HepG2 (cell line): ENCODE measurements at regions not wholly inside any gene's neighbourhood (a gene's known extent, or its start where the extent isn't known, plus 50 kb on each side); places are given as distances from the start of the nearest gene placed in this dataset.

Experiments used
- ATAC-seq: fragments of 200-7000 bp; cut with Tn5 transposase; 3 replicates; pipeline ENCODE4 v1.9.1; 2020; ENCODE audit warnings: mild to moderate bottlenecking, moderate library complexity
- BruUV-seq: library from RNA; stranded (reverse); fragments of 400-500 nt; replicated peaks from 2 replicates; lab custom pipeline; 2021; lab: Mats Ljungman, UMichigan
- CTCF ChIA-PET: fragments of 300-600 bp; formaldehyde crosslinking; extraction: SDS; loops from one replicate; lab custom pipeline; 2021; ENCODE audit warnings: low total read pairs, inconsistent platforms, low intra/inter-chr PET ratio; lab: Yijun Ruan, JAX
- POLR2A ChIA-PET: fragments of 350-600 bp; sonication (Branson Sonifier 250); formaldehyde crosslinking; loops from one replicate; lab custom pipeline; 2020; ENCODE audit warnings: antibody characterized with exemption, inconsistent platforms; lab: Yijun Ruan, JAX
- DNase-seq: peaks from one replicate; pipeline ENCODE4 v3.0.0-alpha.2; 2015; ENCODE audit warnings: low spot score
- FAIRE-seq: peaks from 3 replicates; lab custom pipeline; 2011; peaks lifted over from hg19 to GRCh38; lab: Jason Lieb, UNC
- H2AFZ ChIP-seq: one replicate; pipeline ENCODE4 v1.6.1; 2011; ENCODE audit warnings: low read length, inconsistent platforms
- H3K27ac ChIP-seq: fragments of 300-600 bp; 3 replicates; pipeline ENCODE4 v1.8.0; 2011; ENCODE audit warnings: mixed run types, mild to moderate bottlenecking, mixed read lengths, low read length, inconsistent platforms; ENCODE audit not compliant: insufficient read depth; ENCODE audit errors: extremely low read length
- H3K27me3 ChIP-seq, 2 experiments: fragments of 200-600 bp in 1 of 2; 2 replicates in 1 of 2; 3 replicates in 1 of 2; pipeline versions ENCODE4 v1.6.0 to v1.8.0; 2011; ENCODE audit warnings: low read length in 2 of 2, mild to moderate bottlenecking in 2 of 2, moderate library complexity in 2 of 2, inconsistent platforms in 1 of 2; ENCODE audit not compliant: insufficient read depth in 2 of 2, control insufficient read depth in 1 of 2
- H3K36me3 ChIP-seq, 2 experiments: fragments of 200-600 bp in 1 of 2; replicated peaks in 1 of 2; 2 replicates in 1 of 2; 3 replicates in 1 of 2; pipeline versions ENCODE4 v1.5.1 to v1.8.0; 2011; ENCODE audit warnings: low read length in 2 of 2, inconsistent platforms in 1 of 2; ENCODE audit not compliant: insufficient read depth in 2 of 2, control insufficient read depth in 1 of 2
- H3K4me1 ChIP-seq: 2 replicates; pipeline ENCODE4 v1.5.1; 2012; ENCODE audit warnings: low read length, inconsistent platforms; ENCODE audit not compliant: insufficient read depth
- H3K4me2 ChIP-seq: 2 replicates; pipeline ENCODE4 v1.6.0; 2011; ENCODE audit warnings: low read depth, low read length, inconsistent platforms
- H3K4me3 ChIP-seq, 3 experiments: fragments of 200-600 bp in 1 of 3; sonication (generic), shearing (Covaris generic) in 1 of 3; replicated peaks in 1 of 3; 2 replicates each; pipeline ENCODE4 v1.5.1; 2011 to 2016; ENCODE audit warnings: low read length in 3 of 3, inconsistent platforms in 2 of 3, low read depth in 2 of 3, mild to moderate bottlenecking in 2 of 3, control low read depth in 1 of 3, mixed read lengths in 1 of 3; ENCODE audit not compliant: insufficient read depth in 1 of 3
- H3K79me2 ChIP-seq: one replicate; pipeline ENCODE4 v1.6.1; 2011; ENCODE audit warnings: low read length, inconsistent platforms; ENCODE audit not compliant: insufficient read depth
- H3K9ac ChIP-seq: 2 replicates; pipeline ENCODE4 v1.6.0; 2011; ENCODE audit warnings: mild to moderate bottlenecking, low read depth, low read length, inconsistent platforms; ENCODE audit not compliant: insufficient read depth
- H3K9me3 ChIP-seq: 2 replicates; pipeline ENCODE4 v1.5.1; 2012; ENCODE audit warnings: mild to moderate bottlenecking, low read length
- H4K20me1 ChIP-seq: 2 replicates; pipeline ENCODE4 v1.6.0; 2011; ENCODE audit warnings: inconsistent platforms, mild to moderate bottlenecking, low read length, moderate library complexity; ENCODE audit not compliant: insufficient read depth
- GABPA ChIP-seq, 2 experiments: IDR thresholded peaks; 2 replicates each; pipeline ENCODE4 v1.6.1; 2011 to 2016; ENCODE audit warnings: low read depth in 2 of 2, low read length in 1 of 2, missing biosample characterization in 1 of 2, missing genetic modification characterization in 1 of 2
- SMC3 ChIP-seq: IDR thresholded peaks from 2 replicates; pipeline ENCODE4 v1.6.1; 2011; ENCODE audit warnings: low read length, improper control_type of control experiment
- SP140L ChIP-seq: sonication (generic); formaldehyde crosslinking; IDR thresholded peaks from 2 replicates; pipeline ENCODE4 v1.4.0; 2020; ENCODE audit warnings: missing genetic modification reagents, borderline replicate concordance
- ZFP41 ChIP-seq: sonication (generic); formaldehyde crosslinking; IDR thresholded peaks from 2 replicates; pipeline ENCODE4 v1.4.0; 2020; ENCODE audit warnings: mild to moderate bottlenecking, missing genetic modification reagents, borderline replicate concordance
- ZNF775 ChIP-seq: sonication (generic); formaldehyde crosslinking; IDR thresholded peaks from 2 replicates; pipeline ENCODE4 v1.4.0; 2020; ENCODE audit warnings: missing genetic modification reagents, mild to moderate bottlenecking, moderate library complexity, borderline replicate concordance
- ZNF891 ChIP-seq: sonication (generic); formaldehyde crosslinking; IDR thresholded peaks from 2 replicates; pipeline ENCODE4 v1.5.0; 2020; ENCODE audit warnings: mild to moderate bottlenecking, missing genetic modification reagents
- WGBS: methylation state at CpG from one replicate; pipeline ENCODE4 v1.1.6; 2017; ENCODE audit warnings: low lambda C conversion rate; 5-methylcytosine and 5-hydroxymethylcytosine counted together
- in situ Hi-C: cut with HindIII; loops from 2 replicates; pipeline ENCODE4 v1.10.0; 2017; ENCODE audit warnings: low pct_unique_long_range_greater_than_20kb; ENCODE audit not compliant: extremely low pct_ligation_motif_present
- intact Hi-C: fragments of 100-400 bp; cut with micrococcal nuclease; formaldehyde crosslinking; loops from one replicate; pipeline ENCODE4 v1.10.0; 2022; ENCODE audit not compliant: unreplicated experiment
- TF ChIP-seq, protein P1 (sequence below): sonication (generic); formaldehyde crosslinking; IDR thresholded peaks from 2 replicates; pipeline ENCODE4 v1.8.1; 2022; ENCODE audit warnings: mild to moderate bottlenecking, missing genetic modification reagents
- TF ChIP-seq, protein P2 (sequence below): IDR thresholded peaks from 2 replicates; pipeline ENCODE4 v1.6.1; 2016; ENCODE audit warnings: low read depth, control low read depth
- TF ChIP-seq, protein P3 (sequence below): fragments of 450-650 bp; IDR thresholded peaks from 2 replicates; pipeline ENCODE4 v1.6.1; 2017
- TF ChIP-seq, protein P4 (sequence below): sonication (generic); formaldehyde crosslinking; IDR thresholded peaks from 2 replicates; pipeline ENCODE4 v1.4.0; 2020; ENCODE audit warnings: mild to moderate bottlenecking, missing genetic modification reagents
- TF ChIP-seq, protein P5 (sequence below): sonication (generic); formaldehyde crosslinking; IDR thresholded peaks from 2 replicates; pipeline ENCODE4 v1.4.0; 2020; ENCODE audit warnings: mild to moderate bottlenecking, missing genetic modification reagents, borderline replicate concordance
- TF ChIP-seq, protein P6 (sequence below): sonication (generic); formaldehyde crosslinking; IDR thresholded peaks from 2 replicates; pipeline ENCODE4 v1.5.1; 2020; ENCODE audit warnings: mild to moderate bottlenecking, missing genetic modification reagents, moderate library complexity

DNA sequence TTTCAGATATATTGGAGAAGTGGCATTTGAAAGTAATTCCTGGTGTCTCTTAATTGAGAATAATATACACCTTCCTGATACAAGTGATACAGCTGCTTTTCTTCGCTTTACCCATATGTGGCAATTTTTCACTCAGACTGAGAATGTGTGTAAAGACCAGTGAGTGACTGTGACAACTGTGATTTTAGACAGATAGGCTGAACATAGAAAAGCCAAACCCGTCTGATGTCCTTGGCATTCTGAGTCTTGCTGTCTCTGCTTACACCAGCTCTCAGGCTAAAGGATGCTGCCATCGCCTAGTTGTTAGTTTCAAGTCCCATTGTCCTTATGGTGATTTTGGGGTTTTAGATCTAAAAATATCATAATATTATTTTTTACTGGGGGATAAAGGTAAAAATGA lies 492.6 kb downstream of the RFC3 start:
- in situ Hi-C loops, result no loop called here
- H3K36me3 ChIP-seq, result no peaks in the 10 kb centered on the region
- TF ChIP-seq GABPA (IDR thresholded peaks at IDR 0.05; ENCODE audit: low read depth, low read length) (no peak), GABPA (CRISPR knock-in tag; IDR thresholded peaks at IDR 0.05; ENCODE audit: low read depth) (no peak), ZFP41 (CRISPR knock-in tag) (no peak), ZNF891 (CRISPR knock-in tag) (no peak), ZNF775 (CRISPR knock-in tag) (no peak), SMC3 (no peak), SP140L (CRISPR knock-in tag) (no peak)
- TF ChIP-seq, protein P1, sequence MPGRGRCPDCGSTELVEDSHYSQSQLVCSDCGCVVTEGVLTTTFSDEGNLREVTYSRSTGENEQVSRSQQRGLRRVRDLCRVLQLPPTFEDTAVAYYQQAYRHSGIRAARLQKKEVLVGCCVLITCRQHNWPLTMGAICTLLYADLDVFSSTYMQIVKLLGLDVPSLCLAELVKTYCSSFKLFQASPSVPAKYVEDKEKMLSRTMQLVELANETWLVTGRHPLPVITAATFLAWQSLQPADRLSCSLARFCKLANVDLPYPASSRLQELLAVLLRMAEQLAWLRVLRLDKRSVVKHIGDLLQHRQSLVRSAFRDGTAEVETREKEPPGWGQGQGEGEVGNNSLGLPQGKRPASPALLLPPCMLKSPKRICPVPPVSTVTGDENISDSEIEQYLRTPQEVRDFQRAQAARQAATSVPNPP (CRISPR knock-in tag), result no peak
- TF ChIP-seq, protein P2, sequence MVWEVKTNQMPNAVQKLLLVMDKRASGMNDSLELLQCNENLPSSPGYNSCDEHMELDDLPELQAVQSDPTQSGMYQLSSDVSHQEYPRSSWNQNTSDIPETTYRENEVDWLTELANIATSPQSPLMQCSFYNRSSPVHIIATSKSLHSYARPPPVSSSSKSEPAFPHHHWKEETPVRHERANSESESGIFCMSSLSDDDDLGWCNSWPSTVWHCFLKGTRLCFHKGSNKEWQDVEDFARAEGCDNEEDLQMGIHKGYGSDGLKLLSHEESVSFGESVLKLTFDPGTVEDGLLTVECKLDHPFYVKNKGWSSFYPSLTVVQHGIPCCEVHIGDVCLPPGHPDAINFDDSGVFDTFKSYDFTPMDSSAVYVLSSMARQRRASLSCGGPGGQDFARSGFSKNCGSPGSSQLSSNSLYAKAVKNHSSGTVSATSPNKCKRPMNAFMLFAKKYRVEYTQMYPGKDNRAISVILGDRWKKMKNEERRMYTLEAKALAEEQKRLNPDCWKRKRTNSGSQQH (CRISPR knock-in tag), result no peak
- TF ChIP-seq, protein P3, sequence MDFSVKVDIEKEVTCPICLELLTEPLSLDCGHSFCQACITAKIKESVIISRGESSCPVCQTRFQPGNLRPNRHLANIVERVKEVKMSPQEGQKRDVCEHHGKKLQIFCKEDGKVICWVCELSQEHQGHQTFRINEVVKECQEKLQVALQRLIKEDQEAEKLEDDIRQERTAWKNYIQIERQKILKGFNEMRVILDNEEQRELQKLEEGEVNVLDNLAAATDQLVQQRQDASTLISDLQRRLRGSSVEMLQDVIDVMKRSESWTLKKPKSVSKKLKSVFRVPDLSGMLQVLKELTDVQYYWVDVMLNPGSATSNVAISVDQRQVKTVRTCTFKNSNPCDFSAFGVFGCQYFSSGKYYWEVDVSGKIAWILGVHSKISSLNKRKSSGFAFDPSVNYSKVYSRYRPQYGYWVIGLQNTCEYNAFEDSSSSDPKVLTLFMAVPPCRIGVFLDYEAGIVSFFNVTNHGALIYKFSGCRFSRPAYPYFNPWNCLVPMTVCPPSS, result no peak
- TF ChIP-seq, protein P4, sequence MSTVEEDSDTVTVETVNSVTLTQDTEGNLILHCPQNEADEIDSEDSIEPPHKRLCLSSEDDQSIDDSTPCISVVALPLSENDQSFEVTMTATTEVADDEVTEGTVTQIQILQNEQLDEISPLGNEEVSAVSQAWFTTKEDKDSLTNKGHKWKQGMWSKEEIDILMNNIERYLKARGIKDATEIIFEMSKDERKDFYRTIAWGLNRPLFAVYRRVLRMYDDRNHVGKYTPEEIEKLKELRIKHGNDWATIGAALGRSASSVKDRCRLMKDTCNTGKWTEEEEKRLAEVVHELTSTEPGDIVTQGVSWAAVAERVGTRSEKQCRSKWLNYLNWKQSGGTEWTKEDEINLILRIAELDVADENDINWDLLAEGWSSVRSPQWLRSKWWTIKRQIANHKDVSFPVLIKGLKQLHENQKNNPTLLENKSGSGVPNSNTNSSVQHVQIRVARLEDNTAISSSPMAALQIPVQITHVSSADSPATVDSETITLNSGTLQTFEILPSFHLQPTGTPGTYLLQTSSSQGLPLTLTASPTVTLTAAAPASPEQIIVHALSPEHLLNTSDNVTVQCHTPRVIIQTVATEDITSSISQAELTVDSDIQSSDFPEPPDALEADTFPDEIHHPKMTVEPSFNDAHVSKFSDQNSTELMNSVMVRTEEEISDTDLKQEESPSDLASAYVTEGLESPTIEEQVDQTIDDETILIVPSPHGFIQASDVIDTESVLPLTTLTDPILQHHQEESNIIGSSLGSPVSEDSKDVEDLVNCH (CRISPR knock-in tag), result no peak
- TF ChIP-seq, protein P5, sequence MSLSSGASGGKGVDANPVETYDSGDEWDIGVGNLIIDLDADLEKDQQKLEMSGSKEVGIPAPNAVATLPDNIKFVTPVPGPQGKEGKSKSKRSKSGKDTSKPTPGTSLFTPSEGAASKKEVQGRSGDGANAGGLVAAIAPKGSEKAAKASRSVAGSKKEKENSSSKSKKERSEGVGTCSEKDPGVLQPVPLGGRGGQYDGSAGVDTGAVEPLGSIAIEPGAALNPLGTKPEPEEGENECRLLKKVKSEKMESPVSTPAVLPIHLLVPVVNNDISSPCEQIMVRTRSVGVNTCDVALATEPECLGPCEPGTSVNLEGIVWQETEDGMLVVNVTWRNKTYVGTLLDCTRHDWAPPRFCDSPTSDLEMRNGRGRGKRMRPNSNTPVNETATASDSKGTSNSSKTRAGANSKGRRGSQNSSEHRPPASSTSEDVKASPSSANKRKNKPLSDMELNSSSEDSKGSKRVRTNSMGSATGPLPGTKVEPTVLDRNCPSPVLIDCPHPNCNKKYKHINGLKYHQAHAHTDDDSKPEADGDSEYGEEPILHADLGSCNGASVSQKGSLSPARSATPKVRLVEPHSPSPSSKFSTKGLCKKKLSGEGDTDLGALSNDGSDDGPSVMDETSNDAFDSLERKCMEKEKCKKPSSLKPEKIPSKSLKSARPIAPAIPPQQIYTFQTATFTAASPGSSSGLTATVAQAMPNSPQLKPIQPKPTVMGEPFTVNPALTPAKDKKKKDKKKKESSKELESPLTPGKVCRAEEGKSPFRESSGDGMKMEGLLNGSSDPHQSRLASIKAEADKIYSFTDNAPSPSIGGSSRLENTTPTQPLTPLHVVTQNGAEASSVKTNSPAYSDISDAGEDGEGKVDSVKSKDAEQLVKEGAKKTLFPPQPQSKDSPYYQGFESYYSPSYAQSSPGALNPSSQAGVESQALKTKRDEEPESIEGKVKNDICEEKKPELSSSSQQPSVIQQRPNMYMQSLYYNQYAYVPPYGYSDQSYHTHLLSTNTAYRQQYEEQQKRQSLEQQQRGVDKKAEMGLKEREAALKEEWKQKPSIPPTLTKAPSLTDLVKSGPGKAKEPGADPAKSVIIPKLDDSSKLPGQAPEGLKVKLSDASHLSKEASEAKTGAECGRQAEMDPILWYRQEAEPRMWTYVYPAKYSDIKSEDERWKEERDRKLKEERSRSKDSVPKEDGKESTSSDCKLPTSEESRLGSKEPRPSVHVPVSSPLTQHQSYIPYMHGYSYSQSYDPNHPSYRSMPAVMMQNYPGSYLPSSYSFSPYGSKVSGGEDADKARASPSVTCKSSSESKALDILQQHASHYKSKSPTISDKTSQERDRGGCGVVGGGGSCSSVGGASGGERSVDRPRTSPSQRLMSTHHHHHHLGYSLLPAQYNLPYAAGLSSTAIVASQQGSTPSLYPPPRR (CRISPR knock-in tag), result no peak
- TF ChIP-seq, protein P6, sequence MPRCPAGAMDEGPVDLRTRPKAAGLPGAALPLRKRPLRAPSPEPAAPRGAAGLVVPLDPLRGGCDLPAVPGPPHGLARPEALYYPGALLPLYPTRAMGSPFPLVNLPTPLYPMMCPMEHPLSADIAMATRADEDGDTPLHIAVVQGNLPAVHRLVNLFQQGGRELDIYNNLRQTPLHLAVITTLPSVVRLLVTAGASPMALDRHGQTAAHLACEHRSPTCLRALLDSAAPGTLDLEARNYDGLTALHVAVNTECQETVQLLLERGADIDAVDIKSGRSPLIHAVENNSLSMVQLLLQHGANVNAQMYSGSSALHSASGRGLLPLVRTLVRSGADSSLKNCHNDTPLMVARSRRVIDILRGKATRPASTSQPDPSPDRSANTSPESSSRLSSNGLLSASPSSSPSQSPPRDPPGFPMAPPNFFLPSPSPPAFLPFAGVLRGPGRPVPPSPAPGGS (CRISPR knock-in tag), result no peak

More for the DNA sequence above, 492.6 kb downstream of the RFC3 start:
- Histone ChIP-seq H3K79me2 (no peaks in the 10 kb centered on the region), H3K4me1 (no peaks in the 10 kb centered on the region), H3K4me2 (no peak overlapping the region), H3K9ac (no peak overlapping the region), H3K27ac (no peak overlapping the region), H3K4me3 (no peak overlapping the region), H4K20me1 (no peaks in the 10 kb centered on the region), H2AFZ (no peak overlapping the region), H3K27me3 (no peaks in the 10 kb centered on the region), H3K9me3 (no peaks in the 10 kb centered on the region)
- DNase-seq (no peak), ATAC-seq (no peak), FAIRE-seq (no peak)
- intact Hi-C loops, result no loop called here
- BruUV-seq, result no TSS peak
- WGBS, result 3% methylated on average over 3 of the region's 3 CpGs
- ChIA-PET POLR2A (no interaction called here), CTCF (no interaction called here)
